T-helper 2 cell (primary cell): ENCODE measurements at regions not wholly inside any gene's neighbourhood (a gene's known extent, or its start where the extent isn't known, plus 50 kb on each side); places are given as distances from the start of the nearest gene placed in this dataset.

Experiments used
- DNase-seq, 5 experiments: peaks; one replicate each; pipeline versions ENCODE4 v3.0.0 to v3.0.0-alpha.2; 2012 to 2022

DNA sequence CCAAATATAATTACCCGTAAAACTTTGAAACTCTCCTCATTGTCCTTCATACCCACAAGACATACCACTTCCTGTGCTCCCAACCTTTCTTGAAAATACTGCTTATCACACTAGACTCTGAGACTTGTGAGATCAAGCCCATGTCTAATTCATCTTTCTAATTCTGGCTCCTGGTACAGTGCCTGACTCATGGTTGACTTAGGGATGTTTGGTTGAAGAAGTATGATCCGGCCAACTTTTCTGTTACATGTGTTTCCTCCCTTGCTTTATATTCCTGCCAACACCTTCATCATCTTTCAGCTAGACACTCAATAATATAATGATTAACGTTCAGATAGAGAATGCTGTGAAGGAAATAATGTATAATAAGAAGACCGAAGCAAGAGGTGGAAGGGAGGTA, 58.2 kb downstream of the MEX3B start:
- DNase-seq: no peak

GRCh38 chr15:81983497-81983896, 62.3 kb downstream of the MEX3B start:
- no peak for DNase-seq

DNA sequence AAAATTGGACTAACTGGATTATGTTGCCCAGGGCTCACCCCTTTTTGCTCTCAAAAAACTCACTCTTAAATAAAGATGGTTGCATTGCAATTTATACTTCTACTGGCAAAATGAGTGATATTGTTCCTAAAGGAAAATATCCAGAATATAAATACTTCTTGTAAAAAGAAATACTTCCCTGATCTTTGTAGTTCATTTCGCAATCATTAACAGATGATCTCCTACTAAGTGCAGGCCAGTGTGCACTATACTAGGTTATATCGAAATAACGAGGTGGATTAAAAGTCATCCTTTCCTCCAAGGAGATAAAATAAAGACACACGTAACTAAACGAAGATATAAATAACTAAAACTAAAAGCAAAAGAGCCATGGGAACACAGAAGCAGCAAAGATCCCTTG, 63.0 kb downstream of the MEX3B start:
- no peak for DNase-seq

DNA sequence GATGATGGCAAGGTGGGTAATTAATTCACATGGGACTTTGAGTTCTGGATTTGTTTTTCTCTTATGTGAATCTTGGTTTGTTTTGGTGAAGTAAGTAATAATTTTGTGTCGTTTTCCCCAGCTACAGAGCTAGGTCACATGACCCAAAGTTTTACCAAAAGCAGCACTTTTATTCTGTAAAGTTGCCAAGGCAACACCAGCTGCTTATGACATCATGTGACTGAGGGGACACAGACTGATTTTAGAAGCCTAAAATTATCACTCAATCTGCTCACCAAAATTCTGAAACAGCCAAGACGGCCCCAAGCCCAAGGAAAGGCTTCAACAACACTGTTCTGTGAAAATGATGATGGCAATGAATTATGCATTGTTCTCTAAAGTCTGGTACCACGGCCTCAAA, 63.9 kb downstream of the MEX3B start:
- DNase-seq: no peak

- DNase-seq: no peak
Measured at GRCh38 chr15:81977464-81977863, 68.4 kb downstream of the MEX3B start.

DNA sequence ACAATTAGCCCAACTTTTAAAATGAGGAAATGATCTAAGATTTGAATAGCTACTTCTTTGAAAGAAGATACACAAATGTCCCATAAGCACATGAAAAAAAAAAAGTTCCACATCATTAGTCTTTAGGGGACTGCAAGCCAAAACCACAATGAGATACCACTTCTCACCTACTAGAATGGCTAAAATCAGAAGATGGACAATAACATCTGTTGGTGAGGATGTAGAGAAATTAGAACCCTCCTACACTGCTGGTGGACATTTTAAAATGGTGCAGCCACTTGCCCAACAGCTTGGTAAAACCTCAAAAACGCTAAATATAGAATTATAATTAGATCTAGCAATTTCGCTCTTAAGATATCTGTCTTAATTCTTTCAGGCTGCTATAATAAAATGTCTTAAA, 77.1 kb downstream of the MEX3B start:
- no peak for DNase-seq

DNA sequence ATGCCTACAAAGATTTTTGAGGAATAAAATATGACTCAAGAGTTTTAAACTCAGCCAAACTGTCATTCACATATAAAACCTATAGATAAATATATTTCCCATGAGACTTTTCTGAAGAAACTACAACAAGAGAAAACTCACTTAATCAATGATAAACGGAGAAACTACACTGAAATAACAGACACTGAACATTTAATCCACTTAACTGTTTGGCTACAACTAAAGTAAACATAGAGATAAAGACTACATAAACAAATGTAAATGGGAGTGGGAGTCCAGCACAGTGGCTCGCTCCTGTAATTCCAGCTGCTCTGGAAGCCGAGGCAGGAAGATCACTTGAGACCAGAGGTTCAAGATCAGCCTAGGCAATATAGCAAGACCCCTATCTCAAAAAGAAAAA, 79.2 kb downstream of the MEX3B start:
- no peak for DNase-seq

- no peak for DNase-seq
Measured at GRCh38 chr15:81962482-81962881, 83.3 kb downstream of the MEX3B start.

GRCh38 chr15:81959196-81959595, 86.6 kb downstream of the MEX3B start:
- no peak for DNase-seq

GRCh38 chr15:81957698-81958097, 88.1 kb downstream of the MEX3B start:
- DNase-seq: no peak

DNA sequence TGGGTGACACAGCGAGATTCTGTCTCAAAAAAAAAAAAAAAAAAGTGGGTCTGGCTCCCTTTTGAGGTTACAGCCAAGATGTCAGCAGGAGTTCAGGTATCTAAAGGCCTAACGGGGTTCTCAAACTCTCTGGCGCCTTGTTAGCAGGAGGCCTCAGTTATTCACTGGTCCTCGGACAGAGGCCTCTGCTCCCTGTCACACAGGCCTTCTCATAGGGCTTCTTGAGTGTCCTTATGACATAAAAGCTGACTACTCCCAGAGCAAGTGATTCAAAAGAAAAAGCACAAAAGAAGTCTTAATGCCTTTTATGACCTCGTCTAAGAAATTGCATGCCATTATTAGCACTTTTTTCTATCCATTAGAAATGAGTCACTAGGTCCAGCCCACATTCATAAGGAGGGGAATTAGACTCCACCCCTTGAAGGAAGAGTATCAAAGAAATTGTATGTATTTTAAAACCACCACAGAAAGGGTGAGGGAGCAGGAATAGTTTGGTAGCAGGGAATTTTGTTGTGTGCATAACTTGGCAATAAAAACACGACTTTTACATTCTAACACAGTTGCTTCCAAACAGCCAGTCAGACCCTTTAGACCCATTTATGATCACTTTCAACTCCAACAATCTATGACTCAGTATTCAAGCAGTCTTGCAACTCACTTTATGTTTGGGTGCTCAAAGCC, 90.3 kb downstream of the MEX3B start:
- no peak for DNase-seq

DNA sequence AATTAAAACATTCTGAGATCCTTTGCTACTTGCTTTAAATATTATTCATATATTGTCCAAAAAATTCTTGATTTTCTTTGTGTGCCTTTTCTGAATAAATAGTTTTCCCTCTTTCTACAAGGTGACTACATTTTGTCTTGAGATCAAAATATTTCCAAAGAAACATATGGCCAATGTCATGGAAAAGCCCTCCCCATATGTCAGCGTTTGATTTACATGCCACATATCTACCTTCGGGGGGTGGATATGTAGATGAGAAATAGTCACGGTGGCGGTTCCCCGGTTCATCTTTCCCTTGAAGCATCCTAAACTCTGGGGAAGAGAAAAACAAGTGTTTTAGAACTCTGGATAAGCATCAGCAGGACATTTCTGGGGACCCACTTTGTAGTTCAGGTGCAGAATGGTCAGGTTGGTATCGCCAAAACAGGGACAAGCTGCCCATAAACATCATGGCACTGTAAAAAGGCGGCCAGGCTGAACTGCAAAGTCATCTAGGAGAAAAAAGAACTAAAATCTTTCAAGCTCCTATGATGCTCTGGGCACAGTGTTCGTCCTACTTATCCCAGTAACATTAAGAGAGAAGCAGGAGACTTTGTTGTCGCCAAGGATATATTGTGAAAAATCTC, 91.5 kb downstream of the MEX3B start:
- DNase-seq: no peak

GRCh38 chr15:81950841-81951414, 94.9 kb downstream of the MEX3B start:
- DNase-seq: no peak

GRCh38 chr15:81948751-81949150, 97.1 kb downstream of the MEX3B start:
- no peak for DNase-seq

GRCh38 chr15:81948222-81948621, 97.6 kb downstream of the MEX3B start:
- DNase-seq: no peak

- DNase-seq: no peak
Measured at GRCh38 chr15:81947548-81947947, 98.3 kb downstream of the MEX3B start.

- DNase-seq: no peak
Measured at GRCh38 chr15:81945014-81945615, 100.7 kb downstream of the MEX3B start.

- DNase-seq: no peak
Measured at GRCh38 chr15:81942655-81943195, 103.1 kb downstream of the MEX3B start.

DNA sequence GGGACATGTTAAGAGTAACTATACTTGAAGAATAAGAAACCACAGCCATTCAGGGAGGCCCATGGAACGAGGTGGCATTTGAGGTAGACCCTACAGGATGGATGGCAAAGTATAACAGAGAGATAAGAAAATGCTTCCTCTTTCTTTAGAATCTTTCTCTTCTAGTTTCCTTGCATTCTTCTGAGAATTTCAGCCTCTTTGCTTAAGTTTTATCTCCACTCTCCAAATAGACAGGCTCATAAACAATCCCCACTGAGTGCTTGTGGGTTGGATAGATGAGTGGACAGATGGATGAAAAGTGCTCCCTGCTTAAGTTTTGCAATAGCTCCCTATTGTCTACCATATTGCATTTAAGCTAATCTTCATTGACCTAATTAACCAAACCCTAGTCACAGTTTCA, 103.7 kb downstream of the MEX3B start:
- no peak for DNase-seq

DNA sequence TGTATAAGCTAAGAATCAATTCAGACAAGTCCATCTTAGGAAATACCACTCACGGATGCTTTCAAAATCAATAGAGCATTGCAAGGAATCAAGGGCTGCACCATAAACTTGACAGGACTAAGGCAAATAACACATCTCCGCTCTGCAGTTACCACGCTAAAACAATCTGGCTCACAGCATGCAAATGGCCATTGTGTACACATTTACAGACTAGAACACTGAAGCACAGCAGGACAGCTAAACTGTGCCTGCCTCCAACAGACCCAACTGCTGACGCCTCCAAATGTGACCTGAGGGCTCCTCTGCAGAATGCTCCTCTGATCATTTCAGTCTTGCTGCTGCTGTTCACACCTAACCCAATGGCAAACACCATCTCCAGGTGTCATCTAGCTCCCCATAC, 104.3 kb downstream of the MEX3B start:
- no peak for DNase-seq

DNA sequence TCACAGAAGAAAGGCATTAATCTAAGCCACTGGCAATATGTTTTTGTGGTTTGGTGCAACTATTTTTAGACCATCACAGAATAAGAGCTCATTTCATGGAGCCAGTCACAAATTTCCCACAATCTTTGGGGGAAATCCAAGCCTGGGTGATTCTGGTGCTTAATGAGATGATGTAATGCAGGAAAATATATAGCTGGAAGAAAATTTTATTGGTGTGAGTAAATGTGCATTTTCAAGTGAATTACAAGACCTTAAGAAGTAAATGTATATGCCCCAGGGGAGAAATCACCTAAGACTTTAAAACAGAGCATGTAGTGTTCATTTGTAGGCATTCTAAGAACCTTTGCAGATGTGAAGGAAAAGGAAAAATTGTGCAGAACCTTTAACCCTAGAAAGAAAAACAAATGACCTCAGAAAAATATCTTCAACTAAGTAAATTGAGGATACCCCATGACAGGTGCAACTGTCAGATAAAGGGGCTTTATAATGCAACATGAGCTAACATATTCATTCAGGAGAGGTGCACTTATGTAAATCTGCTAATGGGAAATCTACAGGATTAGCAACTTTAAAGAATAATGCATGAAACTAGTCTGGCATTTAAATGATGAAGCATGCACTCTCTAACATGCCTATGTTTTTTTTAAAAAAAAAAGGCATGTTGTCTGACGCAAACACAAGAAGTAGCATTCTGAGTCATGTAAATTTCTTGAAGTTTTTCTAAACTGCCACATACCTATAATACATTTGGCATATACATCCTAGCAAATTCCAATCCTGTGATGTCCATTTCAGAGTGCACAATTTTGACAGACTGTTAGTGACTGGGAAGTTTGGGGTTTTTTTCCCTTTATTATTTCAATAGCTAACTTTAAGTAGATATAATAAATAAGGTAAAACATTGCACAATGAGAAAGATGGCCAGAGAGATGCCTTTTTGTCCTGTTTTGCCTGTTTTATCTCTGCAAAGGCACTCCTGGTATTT, 105.1 kb downstream of the MEX3B start:
- DNase-seq: no peak
